Lung microvascular endothelial cell (primary cell): ENCODE measurements at regions not wholly inside any gene's neighbourhood (a gene's known extent, or its start where the extent isn't known, plus 50 kb on each side); places are given as distances from the start of the nearest gene placed in this dataset.

Source experiments
- DNase-seq, 2 donors: peaks; one replicate each; pipeline versions ENCODE4 v3.0.0 to v3.0.0-alpha.2; 2010; ENCODE audit warnings: low read depth in 2 of 2

DNA sequence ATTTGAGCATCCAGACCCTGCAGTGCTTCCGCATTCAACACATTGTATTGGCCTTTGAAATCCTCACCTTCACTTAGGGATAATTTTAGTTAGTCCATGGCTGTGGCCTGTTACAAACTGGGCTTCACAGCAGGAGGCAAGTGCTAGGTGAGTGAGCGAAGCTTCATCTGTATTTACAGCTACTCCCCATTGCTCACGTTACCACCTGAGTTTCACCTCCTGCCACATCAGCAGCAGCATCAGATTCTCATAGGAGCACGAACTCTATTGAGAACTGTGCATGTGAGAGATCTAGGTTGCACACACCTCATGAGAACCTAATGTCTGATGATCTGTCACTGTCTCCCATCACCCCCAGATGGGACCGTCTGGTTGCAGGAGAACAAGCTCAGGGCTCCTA, 222.1 kb upstream of the NR2F2 start:
- no peak for DNase-seq

DNA sequence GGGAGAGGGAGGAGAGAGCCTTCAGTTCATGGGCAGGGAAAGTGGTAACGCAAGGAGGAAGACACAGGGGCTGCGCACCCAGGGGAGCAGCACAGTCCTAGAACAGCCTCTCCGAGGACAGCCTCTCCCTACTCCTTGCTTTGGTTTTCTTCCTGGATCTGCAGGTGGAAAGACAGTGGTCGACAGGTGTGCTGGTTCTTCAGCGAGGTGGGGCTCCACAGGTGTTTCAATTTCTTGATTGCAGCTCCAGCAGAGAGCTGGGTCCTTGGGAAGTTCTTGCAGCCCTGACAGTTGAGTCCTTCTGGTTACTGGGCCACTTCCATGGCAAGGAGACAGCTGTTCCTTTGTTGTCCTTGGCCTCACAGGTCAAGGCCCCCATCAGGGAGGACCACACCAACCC, 220.7 kb upstream of the NR2F2 start:
- DNase-seq = no peak

DNA sequence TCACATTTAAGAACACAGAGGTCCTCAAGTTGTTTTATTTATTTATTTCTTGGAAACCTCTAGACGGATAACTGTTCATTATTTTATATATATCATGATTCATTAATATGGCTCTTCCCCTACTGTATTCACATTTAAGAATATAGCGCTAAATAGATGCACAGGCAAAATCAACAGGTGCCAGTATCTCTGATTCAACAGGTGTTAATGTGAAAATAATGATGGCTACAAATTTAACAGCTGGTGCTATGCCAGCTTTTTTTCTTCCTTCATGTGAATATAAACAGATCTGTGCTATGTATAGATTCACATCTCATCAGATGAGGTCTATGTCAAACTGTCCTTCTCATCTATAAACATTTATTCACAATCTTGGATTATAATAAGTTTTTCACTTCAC, 218.5 kb upstream of the NR2F2 start:
- DNase-seq = no peak

DNA sequence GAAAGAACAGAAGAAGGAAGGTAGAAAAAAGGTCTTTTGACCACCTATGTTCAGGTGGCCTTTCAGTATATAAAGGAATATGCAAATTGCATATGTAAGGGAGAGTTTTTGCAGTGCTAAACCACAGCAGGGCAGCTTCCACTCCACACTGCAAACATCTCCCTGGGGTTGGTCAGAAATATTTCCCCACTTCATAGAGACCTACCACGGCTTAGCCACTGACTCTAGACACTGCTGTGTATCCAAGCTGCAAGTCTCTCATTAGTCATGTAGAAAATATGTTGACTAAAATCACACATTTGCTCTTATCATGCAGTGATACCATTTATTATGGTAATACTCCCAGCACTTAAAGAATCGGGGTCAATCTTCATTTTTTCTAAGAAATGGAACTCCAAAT, 214.9 kb upstream of the NR2F2 start:
- DNase-seq = no peak

DNA sequence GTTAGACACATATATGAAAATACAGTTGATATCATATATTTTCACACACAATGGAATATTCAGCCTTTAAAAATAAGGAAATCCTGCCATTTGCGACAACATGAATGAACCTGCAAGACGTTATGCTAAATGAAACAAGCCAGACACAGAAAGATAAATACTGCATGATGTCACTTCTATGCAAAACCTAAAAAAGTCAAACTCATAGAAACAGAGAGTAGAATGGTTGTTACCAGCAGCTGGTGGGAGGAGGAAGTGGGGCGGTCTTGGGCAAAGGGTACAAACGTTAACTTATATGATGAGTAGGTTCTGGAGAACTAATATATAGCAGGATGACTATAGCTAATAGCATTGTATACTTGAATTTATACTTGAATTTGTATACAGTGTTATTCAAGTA, 213.2 kb upstream of the NR2F2 start:
- DNase-seq = no peak

DNA sequence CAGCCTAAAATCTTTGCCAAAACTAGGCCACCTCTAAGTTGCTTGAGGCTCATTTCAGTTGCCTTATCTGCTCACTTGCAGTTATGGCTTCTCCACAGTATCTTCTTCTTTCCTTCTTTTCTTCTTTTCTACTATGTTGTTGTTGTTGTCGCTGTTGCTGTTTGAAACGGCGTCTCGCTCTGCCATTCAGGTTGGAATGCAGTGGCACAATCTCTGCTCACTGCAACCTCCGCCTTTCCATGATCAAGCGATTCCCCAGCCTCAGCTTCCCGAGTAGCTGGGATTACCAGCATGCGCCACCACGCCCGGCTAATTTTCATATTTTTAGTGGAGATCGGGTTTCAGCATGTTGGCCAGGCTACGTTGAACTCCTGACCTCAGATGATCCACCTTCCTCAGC, 210.8 kb upstream of the NR2F2 start:
- no peak for DNase-seq

DNA sequence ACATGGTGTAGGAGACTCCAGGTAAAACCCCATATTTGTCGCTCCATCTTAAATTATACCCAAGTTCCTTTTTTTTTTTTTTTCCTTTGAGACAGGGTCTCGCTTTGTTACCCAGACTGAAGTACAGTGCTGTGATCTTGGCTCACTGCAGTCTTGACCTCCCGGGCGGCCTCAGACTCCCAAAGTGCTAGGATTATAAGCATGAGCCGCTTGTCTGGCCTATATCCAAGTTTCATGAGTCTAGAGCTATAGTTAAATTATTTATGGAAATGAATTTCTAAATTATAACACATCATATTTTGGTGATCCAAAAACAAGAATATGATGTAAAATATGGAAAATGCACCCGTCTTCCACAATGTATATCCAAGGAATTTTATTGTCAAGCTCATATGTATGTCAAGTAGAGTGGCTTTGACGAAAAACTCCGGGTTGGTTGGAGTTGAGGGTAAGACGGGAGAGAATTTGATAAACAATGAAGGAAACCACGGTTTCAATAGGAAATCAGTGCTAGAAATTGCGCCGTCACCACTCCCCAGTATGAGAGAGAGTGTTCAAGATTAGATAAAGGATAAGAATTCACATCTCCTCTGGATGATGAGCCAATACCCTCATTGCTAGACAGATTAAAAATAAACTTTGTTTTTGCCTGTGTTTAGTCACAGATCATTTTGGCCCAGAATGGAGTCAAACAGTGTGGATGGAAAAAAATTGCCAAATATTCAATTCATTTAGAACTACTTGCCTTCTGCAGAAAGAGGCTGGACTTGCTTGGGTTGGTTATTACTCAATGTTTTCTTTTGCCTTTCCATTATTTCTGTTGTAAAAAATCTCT, 209.2 kb upstream of the NR2F2 start:
- no peak for DNase-seq

DNA sequence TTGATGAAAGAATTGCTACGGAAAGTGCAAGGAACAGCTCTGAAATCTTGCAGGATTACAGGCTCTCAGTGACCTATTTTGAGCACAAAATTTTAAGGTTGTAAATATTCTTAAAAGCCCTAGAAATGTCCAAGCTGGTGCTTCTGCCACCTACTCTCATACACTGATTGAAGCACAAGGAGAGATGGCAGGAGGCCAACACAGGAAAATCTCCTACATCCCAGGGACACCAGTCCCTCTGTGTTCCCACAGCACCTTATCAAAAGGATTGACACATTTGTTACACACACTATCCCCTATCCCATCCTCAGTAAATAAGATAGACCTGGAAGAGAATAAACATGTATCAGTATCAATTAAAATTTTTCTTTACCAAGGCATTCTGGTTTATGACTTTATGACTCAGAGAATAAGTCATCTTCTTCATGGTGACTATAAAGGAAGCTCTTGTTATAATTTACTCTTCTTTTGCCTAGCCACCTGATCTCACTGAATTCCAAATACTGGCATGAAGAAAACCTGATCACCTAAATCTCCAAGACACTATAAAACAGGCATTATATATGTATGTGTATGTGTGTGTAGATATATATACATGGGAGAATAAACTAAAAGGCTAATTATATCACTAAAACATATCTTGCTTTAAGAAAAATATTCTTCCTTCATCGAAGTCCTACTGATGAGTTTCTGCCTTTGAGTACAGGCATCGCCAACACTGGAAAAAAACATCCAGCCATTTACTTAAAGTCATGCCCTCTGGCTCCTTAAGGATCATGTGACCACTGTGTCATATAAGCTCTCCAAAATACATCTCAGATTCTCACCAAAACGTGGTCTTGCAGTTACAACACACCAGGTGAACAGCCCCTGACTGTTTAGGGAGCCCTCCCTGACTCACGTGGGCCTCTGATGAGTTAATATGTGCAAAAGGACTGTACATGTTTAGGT, 208.1 kb upstream of the NR2F2 start:
- peak; percentile 26 to 35 for DNase-seq

DNA sequence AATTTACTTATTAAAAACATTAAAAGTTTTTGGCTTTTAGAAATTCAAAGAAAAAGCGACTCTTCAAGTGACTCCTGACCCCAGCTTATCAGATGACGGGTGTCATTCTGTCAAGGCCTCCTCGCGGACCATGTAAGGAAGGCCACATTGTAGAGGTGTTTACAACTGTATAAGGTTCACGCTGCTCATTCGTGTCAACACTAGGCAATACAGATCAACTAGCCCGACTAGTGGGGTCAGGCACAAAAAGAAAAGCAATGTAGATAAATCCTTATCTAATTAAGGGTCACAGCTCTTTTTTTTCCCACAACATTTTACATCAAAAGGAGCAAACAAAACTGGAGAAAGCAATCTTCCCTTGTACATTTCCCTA, 207.5 kb upstream of the NR2F2 start:
- DNase-seq = no peak

DNA sequence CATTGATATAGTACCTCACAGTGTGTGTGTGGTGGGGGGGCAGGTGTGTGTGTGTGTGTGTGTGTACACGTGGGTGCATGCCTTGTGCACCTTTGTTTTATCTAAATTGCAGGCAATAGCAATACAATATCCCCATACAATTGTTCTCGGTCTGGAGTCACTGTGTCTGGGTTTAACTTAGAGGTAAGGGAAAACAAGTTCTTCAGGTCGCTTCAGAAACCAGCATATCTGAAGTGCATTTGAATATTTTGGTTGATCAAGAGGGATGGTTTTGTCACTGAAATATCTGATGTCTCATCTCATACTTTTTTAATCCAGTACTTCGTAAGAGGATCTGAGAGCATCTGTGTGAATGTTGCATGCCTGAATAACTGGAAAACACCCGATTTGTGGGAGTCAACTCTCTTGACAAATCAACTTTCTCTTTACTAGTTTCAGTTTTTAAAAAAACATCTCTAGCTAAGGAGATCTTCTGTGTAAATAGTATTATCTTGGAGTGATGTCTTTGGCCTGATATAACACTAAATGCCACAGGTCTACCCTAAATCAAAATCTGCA, 206.8 kb upstream of the NR2F2 start:
- no peak for DNase-seq

DNA sequence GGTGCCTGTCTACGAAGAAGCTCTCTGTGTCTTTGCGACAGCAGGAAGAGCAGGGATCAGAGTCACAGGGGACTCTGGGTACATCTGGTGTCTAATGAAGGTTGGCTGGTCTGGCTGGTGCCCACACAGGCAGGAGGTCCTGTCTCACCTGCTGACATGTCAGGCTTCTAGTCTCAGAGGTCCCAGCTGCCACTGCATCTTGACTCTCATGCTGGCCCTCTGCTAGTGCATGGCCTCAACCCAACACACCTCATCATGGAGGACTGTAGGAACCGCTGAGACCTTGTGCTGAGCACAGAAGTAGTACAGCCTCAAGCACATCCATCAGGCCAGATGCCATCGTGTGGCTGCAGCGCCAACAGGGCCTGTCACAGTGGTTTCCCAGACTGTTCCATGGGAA, 206.1 kb upstream of the NR2F2 start:
- no peak for DNase-seq

DNA sequence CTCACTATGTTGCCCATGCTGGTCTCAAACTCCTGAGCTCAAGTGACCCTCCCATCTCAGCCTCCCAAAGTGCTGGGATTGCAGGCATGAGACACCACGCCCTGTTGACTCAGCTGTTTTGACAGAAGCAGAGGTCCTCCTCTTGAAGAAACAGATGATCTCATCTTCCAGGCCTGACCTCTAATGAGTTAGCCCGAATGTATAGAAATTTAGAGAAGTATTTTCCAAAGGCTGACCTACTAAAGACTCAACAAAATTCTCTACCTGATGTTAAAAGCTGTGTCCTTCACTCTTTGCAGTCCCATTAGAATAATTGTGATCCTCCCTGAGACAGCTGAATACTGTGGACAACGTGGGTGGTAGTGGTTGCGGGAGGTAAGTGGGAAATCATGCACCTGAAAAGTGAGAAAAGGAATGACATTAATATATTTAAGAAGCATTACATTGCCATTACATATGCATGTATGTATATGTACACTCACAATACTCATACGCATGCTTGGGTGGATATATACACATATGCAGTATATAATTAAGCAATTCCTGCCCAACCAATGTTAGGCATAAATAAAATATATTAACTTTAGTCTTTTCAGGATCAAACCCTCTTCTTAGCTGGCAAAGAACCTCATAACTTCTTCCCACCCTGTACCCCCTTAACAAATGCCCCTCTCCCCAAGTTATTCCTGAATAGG, 204.6 kb upstream of the NR2F2 start:
- DNase-seq = peak in 1 of 2 donors; percentile 15

DNA sequence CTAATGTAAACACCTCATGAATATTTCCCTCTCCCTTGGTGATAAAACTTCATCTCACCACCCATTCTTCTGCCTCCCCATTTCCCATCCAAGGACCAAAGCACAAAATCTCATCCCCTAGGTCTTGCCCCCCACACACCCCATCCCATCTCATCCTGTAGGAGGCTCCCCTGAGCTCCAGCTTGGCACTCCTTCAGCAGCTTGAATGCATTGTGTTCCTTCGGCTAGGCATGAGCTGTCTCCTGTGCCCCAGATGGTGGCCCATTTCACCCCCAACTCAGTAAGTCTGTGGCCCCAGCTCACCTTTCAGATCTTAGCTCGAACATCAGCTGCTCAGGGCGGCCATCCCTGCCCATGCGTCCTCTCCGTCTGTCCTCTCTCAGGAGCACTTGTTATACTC, 203.6 kb upstream of the NR2F2 start:
- DNase-seq = no peak

DNA sequence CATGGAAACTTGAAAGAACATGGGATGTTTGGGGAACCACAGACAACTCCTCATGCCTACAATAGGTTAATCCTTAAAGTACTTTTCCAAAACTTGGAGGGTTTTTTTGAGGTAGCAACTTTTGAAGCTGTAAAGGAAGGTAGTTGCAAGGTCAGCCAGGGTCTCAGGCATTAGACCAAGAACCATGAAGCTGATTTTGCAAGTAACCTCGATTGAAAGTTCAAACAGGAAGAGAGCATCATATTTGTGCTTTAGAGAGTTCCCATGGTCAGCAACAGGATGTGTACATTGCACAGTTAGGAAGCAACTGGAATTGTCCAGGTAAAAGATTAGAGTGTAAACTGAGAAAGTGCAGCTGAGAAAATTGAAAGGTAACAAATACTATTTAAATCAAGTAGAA, 199.8 kb upstream of the NR2F2 start:
- DNase-seq = peak; percentile 9

DNA sequence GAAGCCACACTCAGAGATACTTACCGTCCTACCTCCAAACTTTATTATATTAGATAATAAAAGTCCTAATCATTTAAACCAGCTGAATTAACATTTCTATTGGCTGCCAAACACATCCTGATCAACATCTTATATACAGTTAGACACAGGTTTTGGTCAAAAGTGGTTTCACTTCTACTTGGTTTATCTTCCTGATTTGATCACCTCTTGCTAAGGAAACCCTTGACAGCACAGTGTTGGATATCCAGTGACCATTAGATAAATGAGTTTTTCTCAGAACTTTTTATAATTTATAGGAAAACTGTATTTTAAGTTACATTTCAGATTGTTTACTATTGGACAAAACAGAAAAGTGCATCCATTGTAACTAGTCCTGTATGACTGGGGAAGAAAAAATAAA, 198.4 kb upstream of the NR2F2 start:
- DNase-seq = no peak

DNA sequence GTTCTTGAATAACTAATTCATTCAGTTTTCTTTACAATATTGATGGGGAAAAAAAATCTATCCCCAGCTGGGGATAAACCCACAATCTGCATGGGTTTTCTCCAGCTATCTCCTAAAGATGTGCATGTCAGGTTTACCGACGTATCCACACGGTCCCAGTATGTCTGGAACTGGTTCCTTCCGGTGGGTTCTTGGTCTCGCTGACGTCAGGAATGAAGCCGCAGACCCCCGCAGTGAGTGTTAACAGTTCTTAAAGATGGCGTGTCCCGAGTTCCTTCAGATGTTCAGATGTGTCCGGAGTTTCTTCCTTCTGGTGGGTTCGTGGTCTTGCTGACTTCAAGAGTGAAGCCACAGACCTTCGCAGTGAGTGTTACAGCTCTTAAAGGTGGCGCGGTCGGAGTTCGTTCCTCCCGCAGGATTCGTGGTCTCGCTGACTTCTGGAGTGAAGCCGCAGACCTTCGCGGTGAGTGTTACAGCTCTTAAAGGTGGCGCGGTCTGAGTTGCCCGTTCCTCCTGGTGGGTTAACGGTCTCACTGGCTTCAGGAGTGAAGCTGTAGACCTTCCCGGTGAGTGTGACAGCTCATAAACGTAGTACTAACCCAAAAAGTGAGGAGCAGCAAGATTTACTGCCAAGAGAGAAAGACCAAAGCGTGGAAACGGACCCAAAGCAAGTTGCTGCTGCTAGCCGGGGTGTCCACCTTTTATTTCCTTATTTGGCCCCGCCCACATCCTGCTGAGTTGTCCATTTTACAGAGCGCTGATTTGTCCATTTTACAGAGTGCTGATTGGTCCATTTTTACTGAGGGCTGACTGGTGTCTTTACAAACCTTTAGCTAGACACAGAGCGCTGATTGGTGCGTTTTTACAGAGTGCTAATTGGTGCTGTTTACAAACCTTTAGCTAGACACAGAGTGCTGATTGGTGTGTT, 195.1 kb upstream of the NR2F2 start:
- DNase-seq = no peak

DNA sequence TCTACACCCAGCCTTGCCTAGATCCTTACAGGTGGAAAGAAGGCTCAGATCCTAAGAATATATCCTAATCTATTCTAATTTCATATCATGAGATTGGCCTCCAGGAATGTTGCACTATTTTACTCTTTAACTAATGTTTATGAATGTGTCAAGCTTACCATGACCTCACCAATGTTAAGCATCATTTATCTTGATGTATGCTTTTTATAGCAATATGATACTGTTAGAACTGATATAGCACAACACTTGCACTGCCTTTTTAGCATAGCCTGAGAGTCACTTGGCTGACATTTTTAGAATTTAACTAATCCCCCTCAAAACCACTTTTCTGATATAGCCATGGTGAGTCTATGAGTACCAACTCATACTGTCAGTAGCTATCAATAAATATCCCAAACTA, 191.5 kb upstream of the NR2F2 start:
- no peak for DNase-seq

DNA sequence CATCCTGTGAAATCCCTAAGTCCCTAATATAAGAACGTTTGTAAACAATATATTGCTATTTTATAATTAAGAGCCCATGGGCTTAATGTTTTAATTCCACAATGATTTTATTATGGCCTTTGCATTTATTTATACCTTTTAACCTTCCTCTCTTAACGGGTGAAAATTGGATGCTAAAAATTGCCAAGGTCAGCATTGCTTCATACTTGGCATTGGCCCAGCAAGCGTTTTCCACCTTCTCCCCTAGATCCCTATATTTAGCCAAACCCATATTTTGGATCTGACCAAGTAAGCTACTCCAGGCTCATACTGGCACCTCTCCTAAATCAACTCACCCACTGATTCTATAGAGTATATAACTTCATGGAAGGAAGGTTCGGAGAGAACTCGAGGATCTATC, 188.0 kb upstream of the NR2F2 start:
- no peak for DNase-seq

DNA sequence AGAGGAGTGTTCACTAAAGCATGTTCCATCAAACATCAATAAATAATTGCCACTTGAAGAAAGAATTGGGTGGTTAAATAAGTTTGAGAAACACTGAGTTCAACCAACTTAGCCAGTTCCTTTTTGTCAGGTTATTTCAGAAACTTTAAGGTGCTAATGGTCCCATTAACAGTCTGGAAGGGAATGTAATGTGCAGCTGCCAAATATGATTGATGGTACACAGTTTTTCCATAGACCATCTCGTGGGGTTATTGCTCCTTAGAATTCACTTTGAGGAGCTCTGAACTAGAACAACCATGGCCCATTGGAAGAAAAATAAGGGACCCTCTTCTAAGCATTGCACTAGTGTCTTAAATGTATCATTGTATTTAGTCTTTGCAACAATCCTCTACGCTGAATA, 185.8 kb upstream of the NR2F2 start:
- no peak for DNase-seq

DNA sequence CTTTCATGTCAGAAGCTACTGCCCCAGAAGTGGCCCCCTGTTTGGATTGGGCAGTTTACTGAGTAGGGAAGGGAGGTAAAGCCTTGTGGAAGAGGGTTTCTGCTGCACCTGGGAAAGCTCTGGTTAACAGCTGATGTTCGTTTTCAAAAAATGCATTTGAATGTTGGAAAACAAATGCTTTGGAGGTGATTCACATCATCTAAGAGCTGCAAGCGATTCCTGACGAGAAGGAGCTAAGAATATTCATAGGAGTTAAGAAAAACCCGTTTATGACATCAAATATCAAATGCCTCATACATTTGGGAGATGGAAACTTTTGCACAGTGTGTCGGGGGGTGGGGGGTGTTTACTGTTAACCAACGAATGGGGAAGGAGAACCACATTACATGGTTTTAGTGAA, 183.8 kb upstream of the NR2F2 start:
- DNase-seq = no peak

DNA sequence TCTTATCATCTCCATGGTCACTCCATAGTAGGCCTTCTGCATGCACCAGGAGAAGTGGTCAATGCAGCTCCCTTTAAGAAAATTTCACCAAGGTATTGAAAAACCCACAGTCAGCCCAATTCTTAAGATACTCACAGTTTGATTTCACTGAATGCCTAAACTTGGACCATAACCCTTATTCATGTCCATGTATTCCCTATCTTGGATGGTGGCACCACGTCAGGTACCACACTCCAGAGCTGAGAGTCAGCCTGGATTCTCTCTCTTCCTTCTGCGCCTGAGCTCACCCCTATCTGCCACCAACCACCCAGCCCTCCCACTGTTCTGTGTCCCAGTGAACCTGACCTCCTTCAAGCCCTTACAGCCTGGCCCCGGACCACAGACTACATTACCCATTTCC, 183.2 kb upstream of the NR2F2 start:
- DNase-seq = no peak
